A549 (cell line): ENCODE measurements at regions not wholly inside any gene's neighbourhood (a gene's known extent, or its start where the extent isn't known, plus 50 kb on each side); places are given as distances from the start of the nearest gene placed in this dataset.
"Not testable (repeated sequence)": the region's sequence is repeated elsewhere in the genome, so short reads cannot be mapped to it uniquely, and the experiment has no call there.

Experiments used
- ATAC-seq, 2 experiments: fragments of 200-7000 bp in 1 of 2; fragments of >200 bp in 1 of 2; cut with Nextera tagmentation in 1 of 2; cut with Tn5 transposase in 1 of 2; 3 replicates each; pipeline versions ENCODE4 v1.8.0 to v1.9.1; 2018 to 2020; ENCODE audit warnings: mild to moderate bottlenecking in 1 of 2, moderate library complexity in 1 of 2
- CTCF ChIA-PET: fragments of 300-600 bp; sonication (Branson Sonifier 250); formaldehyde crosslinking; extraction: SDS; loops from one replicate; lab custom pipeline; 2021; ENCODE audit warnings: antibody characterized with exemption, inconsistent platforms; lab: Yijun Ruan, JAX
- POLR2A ChIA-PET: fragments of 350-600 bp; formaldehyde crosslinking; extraction: SDS; loops from one replicate; lab custom pipeline; 2021; ENCODE audit warnings: antibody characterized with exemption, inconsistent platforms; lab: Yijun Ruan, JAX
- DNase-seq, 2 experiments: peaks; one replicate each; pipeline versions ENCODE4 v3.0.0 to v3.0.0-alpha.2; 2011 to 2016; ENCODE audit warnings: low read depth in 1 of 2, low spot score in 1 of 2
- FAIRE-seq: peaks from 2 replicates; lab custom pipeline; 2011; peaks lifted over from hg19 to GRCh38; lab: Jason Lieb, UNC
- H3K27ac ChIP-seq, 2 experiments: fragments of >200 bp; sonication (Bioruptor Twin); formaldehyde crosslinking; 3 replicates each; pipeline ENCODE4 v1.5.1; 2016 to 2017
- H3K4me1 ChIP-seq: fragments of >200 bp; sonication (Bioruptor Twin); formaldehyde crosslinking; 3 replicates; pipeline ENCODE4 v1.6.1; 2016
- H3K4me2 ChIP-seq: fragments of >200 bp; sonication (Bioruptor Twin); formaldehyde crosslinking; 3 replicates; pipeline ENCODE4 v1.6.1; 2016
- H3K4me3 ChIP-seq: fragments of >200 bp; sonication (Bioruptor Twin); formaldehyde crosslinking; 3 replicates; pipeline ENCODE4 v1.5.1; 2016
- H3K9me3 ChIP-seq: fragments of >200 bp; sonication (Bioruptor Twin); formaldehyde crosslinking; 3 replicates; pipeline ENCODE4 v1.6.1; 2016
- CBX2 ChIP-seq: fragments of 200-600 bp; sonication (generic); IDR thresholded peaks from 2 replicates; pipeline ENCODE4 v1.6.1; 2016; ENCODE audit warnings: low read depth, mild to moderate bottlenecking, borderline replicate concordance
- EHF ChIP-seq: fragments of 250-450 bp; sonication (Bioruptor Pico); IDR thresholded peaks from 2 replicates; pipeline ENCODE4 v1.5.0; 2020; ENCODE audit warnings: mild to moderate bottlenecking
- FOSB ChIP-seq: fragments of 250-450 bp; sonication (Bioruptor Pico); IDR thresholded peaks from 2 replicates; pipeline ENCODE4 v1.5.0; 2020; ENCODE audit warnings: mild to moderate bottlenecking, moderate library complexity
- FOXS1 ChIP-seq: fragments of 250-450 bp; sonication (Bioruptor Pico); IDR thresholded peaks from 2 replicates; pipeline ENCODE4 v1.5.0; 2020; ENCODE audit warnings: mild to moderate bottlenecking, moderate library complexity
- GATA3 ChIP-seq: IDR thresholded peaks from 2 replicates; pipeline ENCODE4 v1.6.1; 2012; ENCODE audit warnings: borderline replicate concordance
- HEYL ChIP-seq: fragments of 250-450 bp; sonication (Bioruptor Pico); IDR thresholded peaks from 2 replicates; pipeline ENCODE4 v1.8.0; 2021; ENCODE audit warnings: mild to moderate bottlenecking, moderate library complexity
- JUNB ChIP-seq: fragments of >200 bp; sonication (Bioruptor Twin); formaldehyde crosslinking; IDR thresholded peaks from 2 replicates; pipeline ENCODE4 v1.6.1; 2016
- KDM5A ChIP-seq: fragments of 200-600 bp; sonication (generic); IDR thresholded peaks from 2 replicates; pipeline ENCODE4 v1.6.1; 2016; ENCODE audit warnings: antibody characterized with exemption, mild to moderate bottlenecking
- MAZ ChIP-seq: fragments of 150-350 bp; IDR thresholded peaks from 2 replicates; pipeline ENCODE4 v1.6.1; 2014; ENCODE audit warnings: antibody characterized with exemption, low read depth, low read length, borderline replicate concordance
- NFE2L2 ChIP-seq: fragments of 150-350 bp; conservative IDR thresholded peaks from 2 replicates; pipeline ENCODE4 v1.6.1; 2014; ENCODE audit warnings: low read length
- POLR2A ChIP-seq: IDR thresholded peaks from 2 replicates; pipeline ENCODE4 v1.6.1; 2012; ENCODE audit warnings: mild to moderate bottlenecking, low read length
- RAD21 ChIP-seq, 2 experiments: fragments of >200 bp in 1 of 2; sonication (Bioruptor Twin) in 1 of 2; formaldehyde crosslinking in 1 of 2; IDR thresholded peaks in 1 of 2; conservative IDR thresholded peaks in 1 of 2; 2 replicates in 1 of 2; 3 replicates in 1 of 2; pipeline ENCODE4 v1.6.1; 2012 to 2018; ENCODE audit warnings: inconsistent platforms in 1 of 2
- RFX5 ChIP-seq: fragments of 450-650 bp; IDR thresholded peaks from 2 replicates; pipeline ENCODE4 v1.7.1; 2014; ENCODE audit warnings: antibody characterized with exemption, mild to moderate bottlenecking, moderate library complexity
- RNF2 ChIP-seq: fragments of 200-600 bp; sonication (generic); IDR thresholded peaks from 2 replicates; pipeline ENCODE4 v1.6.1; 2016; ENCODE audit warnings: low read depth, mild to moderate bottlenecking, antibody characterized with exemption, moderate library complexity, borderline replicate concordance
- SMC3 ChIP-seq: fragments of >200 bp; sonication (Bioruptor Twin); formaldehyde crosslinking; IDR thresholded peaks from 3 replicates; pipeline ENCODE4 v1.6.1; 2018; ENCODE audit warnings: inconsistent platforms
- SREBF2 ChIP-seq: fragments of 450-650 bp; IDR thresholded peaks from 2 replicates; pipeline ENCODE4 v1.6.1; 2014; ENCODE audit warnings: mild to moderate bottlenecking, moderate library complexity
- ZFP36 ChIP-seq: fragments of 450-650 bp; IDR thresholded peaks from 2 replicates; pipeline ENCODE4 v1.6.1; 2014; ENCODE audit warnings: borderline replicate concordance; ENCODE audit not compliant: partially characterized antibody
- ZNF302 ChIP-seq: fragments of 250-450 bp; sonication (Bioruptor Pico); IDR thresholded peaks from 2 replicates; pipeline ENCODE4 v1.9.0; 2021; ENCODE audit warnings: inconsistent platforms, mild to moderate bottlenecking, moderate library complexity
- WGBS: methylation state at CpG from one replicate; pipeline ENCODE4 v1.1.6; 2017; ENCODE audit errors: missing lambda C conversion rate; 5-methylcytosine and 5-hydroxymethylcytosine counted together
- TF ChIP-seq, protein P1 (sequence below): fragments of >200 bp; sonication (Bioruptor Twin); formaldehyde crosslinking; IDR thresholded peaks from 2 replicates; pipeline ENCODE4 v1.6.1; 2016
- TF ChIP-seq, protein P2 (sequence below): IDR thresholded peaks from 2 replicates; pipeline ENCODE4 v1.6.1; 2012
- TF ChIP-seq, protein P3 (sequence below): fragments of 150-350 bp; IDR thresholded peaks from 2 replicates; pipeline ENCODE4 v1.6.1; 2014; ENCODE audit warnings: low read depth, mild to moderate bottlenecking, low read length

DNA sequence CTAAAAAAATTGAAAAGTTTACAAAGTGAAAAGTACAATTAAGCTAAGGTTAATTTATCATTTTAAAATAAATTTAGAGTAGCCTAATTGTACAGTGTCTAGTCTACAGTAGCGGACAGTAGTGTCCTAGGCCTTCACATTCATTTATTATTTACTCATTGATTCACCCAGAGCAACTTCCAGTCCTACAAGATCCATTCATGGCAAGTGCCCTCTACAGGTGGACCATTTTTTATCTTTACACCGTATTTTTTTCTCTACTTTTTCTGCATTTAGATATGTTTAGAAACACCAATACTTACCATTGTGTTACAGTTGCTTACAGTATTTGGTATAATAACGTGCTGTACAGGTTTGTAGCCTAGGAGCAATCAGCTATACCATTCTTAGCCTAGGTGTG is 84.1 kb downstream of the TSN start:
- Histone ChIP-seq H3K9me3 (no peaks in the 10 kb centered on the region), H3K4me2 (no peak overlapping the region), H3K4me1 (no peaks in the 10 kb centered on the region), H3K4me3 (no peak overlapping the region), H3K27ac (no peak overlapping the region)
- no peak for FAIRE-seq
- POLR2A ChIA-PET, result no interaction called here
- 38% methylated on average over 3 of the region's 3 CpGs for WGBS
- no peak for DNase-seq
- no peak for TF ChIP-seq POLR2A
- TF ChIP-seq FOSB (CRISPR knock-in tag), result no peak
- TF ChIP-seq SREBF2, result no peak
- TF ChIP-seq RAD21 (conservative IDR thresholded peaks at IDR 0.05 in 1 of 2, IDR thresholded peaks at IDR 0.05 in 1 of 2), result no peak
- TF ChIP-seq JUNB, result no peak
- no peak for TF ChIP-seq ZFP36
- no peak for TF ChIP-seq KDM5A
- no peak for TF ChIP-seq SMC3
- TF ChIP-seq MAZ, result no peak
- no peak for TF ChIP-seq NFE2L2
- TF ChIP-seq RFX5, result no peak
- TF ChIP-seq RNF2, result no peak
- TF ChIP-seq HEYL (CRISPR knock-in tag), result no peak
- TF ChIP-seq GATA3, result no peak
- TF ChIP-seq EHF (CRISPR knock-in tag), result no peak
- TF ChIP-seq, protein P1, sequence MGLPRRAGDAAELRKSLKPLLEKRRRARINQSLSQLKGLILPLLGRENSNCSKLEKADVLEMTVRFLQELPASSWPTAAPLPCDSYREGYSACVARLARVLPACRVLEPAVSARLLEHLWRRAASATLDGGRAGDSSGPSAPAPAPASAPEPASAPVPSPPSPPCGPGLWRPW, result no peak
- TF ChIP-seq ZNF302 (CRISPR knock-in tag), result no peak
- CTCF ChIA-PET, result interaction anchor here (1.5 kb wide), 1 partner anchor 28 kb away, joined by 4 read pairs; no protein-coding TSS in a partner anchor
- no peak for ATAC-seq

DNA sequence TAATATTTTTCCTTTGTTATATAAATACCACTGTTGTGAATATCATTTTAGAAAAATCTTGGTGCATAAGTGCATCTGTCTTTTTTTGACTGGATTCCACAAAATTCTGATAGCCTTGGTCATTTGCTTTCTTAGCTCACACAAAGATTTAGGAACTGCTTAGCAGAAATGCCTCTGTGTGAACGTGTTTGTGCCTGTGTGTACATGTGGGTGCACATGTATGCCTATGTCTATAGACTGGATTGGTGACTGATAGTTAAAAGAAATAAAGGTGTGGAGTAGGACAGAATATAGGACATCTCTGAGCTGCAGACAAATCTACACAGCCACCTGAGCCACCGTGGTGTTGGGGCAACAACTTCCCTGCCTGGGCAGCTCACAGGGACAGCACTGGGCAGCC is 93.8 kb downstream of the TSN start:
- H3K27ac ChIP-seq, result no peak overlapping the region
- CTCF ChIA-PET, result no interaction called here
- TF ChIP-seq CBX2, result no peak
- TF ChIP-seq RFX5, result no peak
- TF ChIP-seq, protein P2, sequence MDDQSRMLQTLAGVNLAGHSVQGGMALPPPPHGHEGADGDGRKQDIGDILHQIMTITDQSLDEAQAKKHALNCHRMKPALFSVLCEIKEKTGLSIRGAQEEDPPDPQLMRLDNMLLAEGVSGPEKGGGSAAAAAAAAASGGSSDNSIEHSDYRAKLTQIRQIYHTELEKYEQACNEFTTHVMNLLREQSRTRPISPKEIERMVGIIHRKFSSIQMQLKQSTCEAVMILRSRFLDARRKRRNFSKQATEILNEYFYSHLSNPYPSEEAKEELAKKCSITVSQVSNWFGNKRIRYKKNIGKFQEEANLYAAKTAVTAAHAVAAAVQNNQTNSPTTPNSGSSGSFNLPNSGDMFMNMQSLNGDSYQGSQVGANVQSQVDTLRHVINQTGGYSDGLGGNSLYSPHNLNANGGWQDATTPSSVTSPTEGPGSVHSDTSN, result no peak
- TF ChIP-seq, protein P3, sequence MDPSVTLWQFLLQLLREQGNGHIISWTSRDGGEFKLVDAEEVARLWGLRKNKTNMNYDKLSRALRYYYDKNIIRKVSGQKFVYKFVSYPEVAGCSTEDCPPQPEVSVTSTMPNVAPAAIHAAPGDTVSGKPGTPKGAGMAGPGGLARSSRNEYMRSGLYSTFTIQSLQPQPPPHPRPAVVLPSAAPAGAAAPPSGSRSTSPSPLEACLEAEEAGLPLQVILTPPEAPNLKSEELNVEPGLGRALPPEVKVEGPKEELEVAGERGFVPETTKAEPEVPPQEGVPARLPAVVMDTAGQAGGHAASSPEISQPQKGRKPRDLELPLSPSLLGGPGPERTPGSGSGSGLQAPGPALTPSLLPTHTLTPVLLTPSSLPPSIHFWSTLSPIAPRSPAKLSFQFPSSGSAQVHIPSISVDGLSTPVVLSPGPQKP, result no peak
- no peak for TF ChIP-seq FOSB (CRISPR knock-in tag)
- TF ChIP-seq ZNF302 (CRISPR knock-in tag), result no peak
- TF ChIP-seq FOXS1 (CRISPR knock-in tag), result no peak
- WGBS, result 2% methylated on average over 2 of the region's 2 CpGs
- ATAC-seq (no peak), FAIRE-seq (no peak), DNase-seq (no peak)
- no peaks in the 10 kb centered on the region for H3K4me1 ChIP-seq
- POLR2A ChIA-PET, result no interaction called here
- no peak overlapping the region for H3K4me2 ChIP-seq
- H3K4me3 ChIP-seq, result no peak overlapping the region
- no peaks in the 10 kb centered on the region; the same call in 2 of the 3 replicates for H3K9me3 ChIP-seq

DNA sequence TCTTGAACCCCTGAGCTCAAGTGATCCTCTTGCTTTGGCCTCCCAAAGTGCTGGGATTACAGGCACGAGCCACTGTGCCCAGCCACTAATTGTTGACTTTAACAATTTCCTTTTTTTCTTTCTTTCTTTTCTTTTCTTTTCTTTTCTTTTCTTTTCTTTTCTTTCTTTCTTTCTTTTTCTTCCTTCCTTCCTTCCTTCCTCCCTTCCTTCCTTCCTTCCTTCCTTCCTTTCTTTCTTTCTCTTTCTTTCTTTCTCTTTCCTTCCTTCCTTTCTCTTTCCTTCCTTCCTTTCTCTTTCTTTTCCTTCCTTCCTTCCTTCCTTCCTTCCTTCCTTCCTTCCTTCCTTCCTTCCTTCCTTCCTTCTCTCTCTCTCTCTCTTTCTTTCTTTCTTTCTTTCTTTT is 97.7 kb downstream of the TSN start:
- 0% methylated on average over 1 of the region's 1 CpG for WGBS
- CTCF ChIA-PET, result interaction anchor here (1.7 kb wide), 1 partner anchor 42 kb away, joined by 4 read pairs; no protein-coding TSS in a partner anchor
- POLR2A ChIA-PET, H3K27ac ChIP-seq, FAIRE-seq, H3K4me3 ChIP-seq, ATAC-seq, DNase-seq, H3K4me2 ChIP-seq, H3K4me1 ChIP-seq, H3K9me3 ChIP-seq: not testable (repeated sequence)
